ENCODE measurements at regions not wholly inside any gene's neighbourhood (a gene's known extent, or its start where the extent isn't known, plus 50 kb on each side); places are given as distances from the start of the nearest gene placed in this dataset.

DNA sequence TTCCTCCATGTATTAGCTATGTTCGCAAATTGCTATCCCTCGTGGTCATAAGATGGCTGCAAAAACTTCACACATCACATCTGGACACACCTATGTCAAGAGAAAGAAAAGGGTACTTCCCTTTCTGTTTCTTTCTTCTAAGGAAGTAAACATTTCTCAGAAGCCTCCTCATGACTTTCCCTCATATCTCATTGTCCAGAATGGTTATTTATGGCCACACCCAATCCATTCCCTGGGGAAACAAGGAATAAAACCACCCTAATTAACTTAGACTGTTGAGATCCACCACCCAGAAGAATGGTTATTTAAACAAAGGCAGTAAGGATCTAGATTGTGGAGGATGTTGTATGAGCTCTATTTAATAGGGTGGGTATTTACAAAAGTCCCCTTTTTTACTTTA, 160.8 kb upstream of the LNX1 start:
- TF ChIP-seq, protein P1, sequence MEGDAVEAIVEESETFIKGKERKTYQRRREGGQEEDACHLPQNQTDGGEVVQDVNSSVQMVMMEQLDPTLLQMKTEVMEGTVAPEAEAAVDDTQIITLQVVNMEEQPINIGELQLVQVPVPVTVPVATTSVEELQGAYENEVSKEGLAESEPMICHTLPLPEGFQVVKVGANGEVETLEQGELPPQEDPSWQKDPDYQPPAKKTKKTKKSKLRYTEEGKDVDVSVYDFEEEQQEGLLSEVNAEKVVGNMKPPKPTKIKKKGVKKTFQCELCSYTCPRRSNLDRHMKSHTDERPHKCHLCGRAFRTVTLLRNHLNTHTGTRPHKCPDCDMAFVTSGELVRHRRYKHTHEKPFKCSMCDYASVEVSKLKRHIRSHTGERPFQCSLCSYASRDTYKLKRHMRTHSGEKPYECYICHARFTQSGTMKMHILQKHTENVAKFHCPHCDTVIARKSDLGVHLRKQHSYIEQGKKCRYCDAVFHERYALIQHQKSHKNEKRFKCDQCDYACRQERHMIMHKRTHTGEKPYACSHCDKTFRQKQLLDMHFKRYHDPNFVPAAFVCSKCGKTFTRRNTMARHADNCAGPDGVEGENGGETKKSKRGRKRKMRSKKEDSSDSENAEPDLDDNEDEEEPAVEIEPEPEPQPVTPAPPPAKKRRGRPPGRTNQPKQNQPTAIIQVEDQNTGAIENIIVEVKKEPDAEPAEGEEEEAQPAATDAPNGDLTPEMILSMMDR (IDR thresholded peaks at IDR 0.05; ENCODE audit: poor library complexity) = no peak
- TF ChIP-seq EZH2 (IDR thresholded peaks at IDR 0.05; ENCODE audit: borderline replicate concordance) (no peak), EZH2phosphoT487 (IDR thresholded peaks at IDR 0.05; ENCODE audit: low read depth, severe bottlenecking, unreplicated experiment) (no peak)

Measured in hepatocyte (in vitro differentiated cells).